Activated gamma-delta T cell treated with Interleukin-2 at 50 U/mL for 16 hours (primary cell): ENCODE measurements at regions not wholly inside any gene's neighbourhood (a gene's known extent, or its start where the extent isn't known, plus 50 kb on each side); places are given as distances from the start of the nearest gene placed in this dataset.

Experiments
- DNase-seq: peaks from one replicate; pipeline ENCODE4 v3.0.0-alpha.2; 2020

GRCh38 chr12:102592134-102592533 is 111.8 kb upstream of the IGF1 start:
- no peak for DNase-seq

GRCh38 chr12:102573237-102573636 is 92.9 kb upstream of the IGF1 start:
- no peak for DNase-seq

DNA sequence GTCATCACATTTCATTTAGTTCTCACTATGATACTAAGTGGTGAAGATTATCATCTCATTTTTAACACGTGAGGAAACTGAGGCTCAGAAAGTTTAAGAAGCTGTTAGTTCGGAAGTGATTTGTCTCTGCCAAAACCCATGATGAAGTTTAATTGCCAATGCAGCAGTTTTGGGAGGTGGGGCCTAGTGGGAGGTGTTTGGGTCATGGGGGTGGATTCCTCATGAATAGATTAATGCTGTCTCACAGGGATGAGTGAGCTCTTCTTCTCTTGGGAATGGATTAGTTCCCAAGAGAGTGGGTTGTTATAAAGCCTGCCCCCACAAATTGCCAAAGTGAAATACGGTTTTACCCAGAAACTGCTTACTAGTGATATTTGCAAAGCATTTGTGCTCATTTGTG is 91.5 kb upstream of the IGF1 start:
- DNase-seq: no peak

DNA sequence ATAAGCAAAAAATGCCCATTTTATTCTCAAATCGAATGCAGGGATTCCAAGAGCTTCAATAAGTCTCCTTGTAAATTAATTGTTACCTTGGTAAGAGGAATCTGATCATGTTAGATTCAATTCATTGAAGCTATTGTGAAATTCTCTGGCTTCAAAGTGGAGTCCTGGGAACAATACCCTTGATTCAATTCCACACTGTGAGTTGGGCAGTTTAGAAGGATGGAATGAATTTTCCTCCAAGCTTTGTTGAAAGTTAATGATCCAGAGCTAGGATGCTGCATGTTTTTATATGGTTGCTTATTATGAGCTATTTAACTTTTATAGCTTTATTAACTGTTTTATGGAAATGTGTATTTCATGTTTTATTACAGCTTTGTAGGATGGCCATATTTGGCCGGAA is 89.9 kb upstream of the IGF1 start:
- no peak for DNase-seq

GRCh38 chr12:102569803-102570202 is 89.4 kb upstream of the IGF1 start:
- no peak for DNase-seq

DNA sequence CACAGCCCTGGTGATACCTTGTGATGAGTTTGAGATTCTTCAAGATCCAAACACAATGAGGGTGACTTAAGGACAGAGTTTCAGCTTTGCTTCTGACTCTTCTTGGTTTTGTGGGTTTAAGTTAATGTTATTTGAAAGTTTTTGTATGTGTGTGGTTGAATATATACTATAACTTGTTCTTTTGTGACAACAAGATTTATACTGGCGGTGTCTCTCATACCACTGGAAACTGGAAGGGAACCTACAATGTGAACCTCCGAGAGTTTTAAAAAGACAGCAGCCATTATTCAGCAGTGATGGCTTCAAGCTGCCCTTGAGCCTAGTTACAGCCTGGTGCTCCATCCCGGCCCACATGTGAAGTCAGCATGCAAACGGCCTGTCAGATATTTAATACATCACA is 87.9 kb upstream of the IGF1 start:
- no peak for DNase-seq

- DNase-seq: no peak
Measured at GRCh38 chr12:102567031-102567985, 86.9 kb upstream of the IGF1 start.

- no peak for DNase-seq
Measured at GRCh38 chr12:102565555-102565954, 85.2 kb upstream of the IGF1 start.

DNA sequence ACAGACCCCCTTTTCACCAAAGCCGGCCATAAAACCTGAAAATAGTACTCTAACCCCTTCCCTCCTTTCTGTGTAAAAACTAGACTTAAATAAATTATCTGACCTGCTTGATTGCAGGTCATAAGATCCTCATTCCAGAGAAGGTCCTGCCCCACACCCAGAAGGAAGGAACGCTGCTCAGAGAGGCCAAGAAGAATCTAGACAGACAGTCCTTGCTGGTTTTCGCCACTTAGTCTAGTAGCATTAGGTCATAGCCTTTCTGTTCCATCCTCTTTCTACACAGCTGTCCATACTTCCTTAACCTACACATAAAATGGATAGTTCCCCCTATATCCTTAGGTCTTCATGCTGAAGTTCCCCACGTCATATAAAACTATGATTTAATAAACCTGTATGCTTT is 83.7 kb upstream of the IGF1 start:
- no peak for DNase-seq

DNA sequence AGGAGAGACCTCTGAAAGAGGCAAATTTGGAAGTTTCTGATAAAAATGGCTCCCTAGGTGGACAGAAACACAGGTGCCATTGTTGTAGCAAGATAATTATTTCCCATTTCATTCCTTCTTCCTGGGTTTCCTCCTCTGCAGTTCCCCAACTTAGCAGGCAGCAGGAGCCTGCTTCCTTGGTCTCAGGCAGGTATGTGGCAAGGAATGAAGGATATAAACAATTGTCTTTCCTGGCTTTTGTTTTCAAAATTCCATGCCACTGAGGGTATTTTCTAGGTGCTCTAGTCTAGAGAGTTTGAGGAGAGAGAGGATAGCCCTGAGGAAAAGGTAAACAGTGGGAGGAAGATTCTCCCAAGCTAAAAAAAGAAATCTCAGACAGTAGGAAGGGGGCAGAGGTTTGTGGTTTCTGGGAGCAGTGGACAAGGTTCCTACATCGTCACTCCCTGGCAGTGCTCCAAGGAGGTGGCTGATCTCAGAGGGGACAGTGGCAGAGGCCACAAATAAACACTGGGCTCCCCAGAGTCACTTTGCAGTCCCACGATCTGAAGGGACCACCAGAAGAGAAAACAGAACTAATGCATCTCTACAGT is 82.6 kb upstream of the IGF1 start:
- DNase-seq: no peak

- DNase-seq: no peak
Measured at GRCh38 chr12:102551186-102551585, 70.8 kb upstream of the IGF1 start.

- no peak for DNase-seq
Measured at GRCh38 chr12:102549691-102550090, 69.3 kb upstream of the IGF1 start.

- no peak for DNase-seq
Measured at GRCh38 chr12:102548543-102548942, 68.2 kb upstream of the IGF1 start.

DNA sequence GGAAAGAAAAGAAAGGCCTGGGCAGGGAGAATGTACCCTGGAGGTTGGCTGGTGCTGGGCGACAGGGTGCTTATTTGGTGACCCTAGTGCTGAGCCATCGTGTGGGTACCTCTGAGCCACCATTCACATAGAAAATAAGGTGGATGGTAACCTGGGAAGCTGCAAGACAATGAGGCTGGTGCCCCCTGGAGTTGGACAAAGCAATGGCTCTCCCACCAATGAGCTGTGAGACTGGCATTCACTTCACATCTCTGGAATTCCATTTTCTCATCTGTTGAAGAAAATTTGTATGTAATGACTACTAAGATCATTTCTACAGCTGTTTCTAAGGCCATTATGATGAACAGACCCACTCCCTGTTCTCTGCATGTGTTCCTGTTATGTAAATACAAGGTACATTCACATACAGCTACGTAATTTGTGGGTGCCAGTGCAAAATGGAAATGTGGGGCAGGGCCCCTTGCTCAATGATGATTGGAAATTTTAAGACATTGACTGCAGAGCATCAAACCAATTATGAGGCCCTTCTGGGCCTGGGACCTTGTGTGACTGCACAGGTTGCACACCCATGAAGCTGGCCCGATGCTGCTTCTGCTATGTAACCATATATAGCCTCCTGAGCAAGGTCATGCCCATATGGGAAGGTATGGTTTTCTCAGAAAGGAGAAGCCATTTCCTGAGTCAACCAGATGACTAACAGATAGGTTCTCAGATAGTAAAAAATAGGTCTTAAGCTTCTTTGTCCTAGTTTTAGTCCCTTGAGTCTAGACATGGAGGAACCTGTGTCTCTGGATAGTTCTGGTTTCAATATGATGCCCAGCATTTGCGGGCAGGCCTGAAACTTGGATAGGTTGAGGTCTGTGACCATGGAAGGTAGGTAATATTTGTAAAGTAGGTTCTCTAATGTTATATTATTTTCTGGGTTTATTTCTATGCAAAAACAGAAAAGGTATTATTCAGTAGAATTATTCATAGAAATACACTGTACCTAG is 63.4 kb upstream of the IGF1 start:
- DNase-seq: no peak

GRCh38 chr12:102542816-102543440 is 62.6 kb upstream of the IGF1 start:
- DNase-seq: no peak

DNA sequence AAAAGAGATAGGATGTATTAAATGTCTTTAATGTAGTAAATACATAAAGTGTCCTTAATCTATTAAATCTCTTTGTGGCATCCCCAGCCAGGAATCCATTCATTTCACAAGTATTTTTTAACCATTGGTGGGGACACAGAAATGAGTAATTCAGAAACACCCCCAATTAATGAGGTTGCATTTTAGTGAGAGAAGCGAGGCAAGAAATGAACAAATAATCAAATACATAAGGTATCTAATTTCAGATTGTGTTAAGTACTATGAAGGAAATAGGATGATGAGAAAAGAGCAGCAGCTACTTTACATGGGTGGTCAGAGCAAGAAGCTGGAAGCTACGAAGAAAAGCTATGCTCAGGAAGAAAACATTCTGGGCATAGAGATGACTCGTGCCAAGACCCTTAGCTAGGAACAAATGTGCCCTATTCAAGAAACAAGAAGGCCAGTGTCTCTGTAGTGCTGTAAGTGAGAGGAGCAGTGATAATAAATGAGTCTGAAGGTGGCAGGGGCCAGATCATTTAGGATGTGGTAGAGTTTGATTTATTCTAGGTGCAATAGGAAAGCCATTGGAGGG is 60.5 kb upstream of the IGF1 start:
- DNase-seq: no peak

DNA sequence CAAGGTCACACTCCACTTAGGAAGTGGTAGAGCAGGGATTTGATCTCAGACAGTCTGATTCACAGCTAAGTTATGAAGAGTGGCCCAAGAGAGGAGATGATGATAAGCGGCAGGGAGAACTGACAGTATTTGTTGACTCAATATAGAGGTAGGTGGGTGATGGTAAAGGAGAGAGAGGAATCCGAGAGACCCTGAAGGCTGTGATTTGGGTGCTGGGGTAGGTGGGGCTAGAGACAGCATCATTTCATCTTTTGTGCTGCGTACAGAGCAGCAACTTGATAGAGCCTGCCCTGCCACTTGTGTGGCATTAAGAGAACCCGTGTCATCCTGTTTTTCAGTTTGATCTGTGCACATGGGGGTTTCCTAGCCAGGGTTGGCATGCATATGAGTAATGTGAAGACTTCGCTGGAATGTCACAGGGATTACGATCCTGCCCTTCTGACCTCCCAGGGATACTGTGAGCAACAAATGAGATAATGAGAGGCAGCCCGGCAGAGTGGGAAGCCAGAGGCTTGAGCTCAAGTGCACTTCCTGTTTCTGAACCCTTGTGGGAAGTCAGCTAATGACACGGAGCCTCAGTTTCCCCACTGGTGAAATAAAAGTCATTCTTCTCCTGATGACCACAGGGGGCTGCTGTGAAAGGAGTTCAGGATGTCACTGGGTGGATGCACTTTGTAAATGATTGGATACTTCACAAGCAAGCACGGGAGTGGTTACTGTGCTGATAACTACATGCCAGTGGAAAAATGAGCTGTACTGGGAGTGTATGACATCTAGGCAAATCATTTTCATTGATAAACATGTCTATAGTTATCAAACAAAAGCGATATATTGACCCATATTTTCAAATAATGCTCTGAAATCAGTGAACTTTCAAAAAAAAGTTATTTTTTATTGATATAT is 59.5 kb upstream of the IGF1 start:
- no peak for DNase-seq

- DNase-seq: no peak
Measured at GRCh38 chr12:102535306-102535705, 54.9 kb upstream of the IGF1 start.

GRCh38 chr12:102534899-102535298 is 54.5 kb upstream of the IGF1 start:
- no peak for DNase-seq

- no peak for DNase-seq
Measured at GRCh38 chr12:102533483-102534215, 53.3 kb upstream of the IGF1 start.
